Stimulated activated CD8-positive, alpha-beta memory T cell treated with anti-CD3 and anti-CD28 coated beads, Interleukin-12 subunit alpha, Interleukin-12 subunit beta, amount 100 ng/mL, for 1 hour (primary cell): ENCODE measurements at regions not wholly inside any gene's neighbourhood (a gene's known extent, or its start where the extent isn't known, plus 50 kb on each side); places are given as distances from the start of the nearest gene placed in this dataset.

Experiments
- DNase-seq: peaks from one replicate; pipeline ENCODE4 v3.0.0-alpha.2; 2020; ENCODE audit warnings: low read depth

GRCh38 chr20:50242548-50242862, 51.9 kb downstream of the CEBPB start:
- no peak for DNase-seq

DNA sequence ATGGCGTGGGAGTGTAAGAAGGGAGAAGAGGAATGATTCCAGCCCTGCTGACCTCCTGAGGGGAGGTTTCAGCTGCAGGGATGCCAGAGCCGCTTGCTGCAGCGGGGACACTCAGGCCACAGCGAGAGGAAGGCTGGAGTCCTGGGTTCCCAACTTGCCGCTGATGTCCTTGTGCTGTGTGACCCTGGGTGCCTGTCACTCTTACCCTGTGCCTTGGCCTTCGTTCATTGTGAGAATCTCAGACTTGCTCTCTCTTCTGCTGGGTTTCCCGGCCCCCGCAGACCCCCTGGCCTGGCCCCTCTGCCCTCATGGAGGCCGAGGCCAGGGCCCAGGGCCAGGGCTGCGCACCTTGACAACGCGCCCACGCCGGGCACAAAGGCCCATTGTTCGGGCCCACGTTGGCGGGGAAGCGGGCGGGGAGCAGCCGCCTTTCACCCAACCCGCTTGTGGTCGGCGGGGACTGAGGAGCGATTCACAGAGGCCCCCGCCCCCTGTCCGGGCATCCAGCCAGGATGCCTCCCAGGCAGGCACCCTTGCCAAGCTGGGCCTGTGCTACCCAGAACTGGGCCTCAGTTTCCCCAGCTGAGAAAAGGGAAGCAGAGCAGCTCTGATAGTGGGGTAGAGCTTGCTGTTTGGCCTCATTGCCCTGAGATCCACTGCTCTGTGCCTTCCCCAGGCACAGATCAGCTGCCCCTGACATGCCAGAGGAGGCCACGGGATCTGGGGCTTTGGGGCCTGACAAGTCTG, 52.4 kb downstream of the CEBPB start:
- no peak for DNase-seq

- no peak for DNase-seq
Observed at GRCh38 chr20:50243610-50244351, 53.2 kb downstream of the CEBPB start.

DNA sequence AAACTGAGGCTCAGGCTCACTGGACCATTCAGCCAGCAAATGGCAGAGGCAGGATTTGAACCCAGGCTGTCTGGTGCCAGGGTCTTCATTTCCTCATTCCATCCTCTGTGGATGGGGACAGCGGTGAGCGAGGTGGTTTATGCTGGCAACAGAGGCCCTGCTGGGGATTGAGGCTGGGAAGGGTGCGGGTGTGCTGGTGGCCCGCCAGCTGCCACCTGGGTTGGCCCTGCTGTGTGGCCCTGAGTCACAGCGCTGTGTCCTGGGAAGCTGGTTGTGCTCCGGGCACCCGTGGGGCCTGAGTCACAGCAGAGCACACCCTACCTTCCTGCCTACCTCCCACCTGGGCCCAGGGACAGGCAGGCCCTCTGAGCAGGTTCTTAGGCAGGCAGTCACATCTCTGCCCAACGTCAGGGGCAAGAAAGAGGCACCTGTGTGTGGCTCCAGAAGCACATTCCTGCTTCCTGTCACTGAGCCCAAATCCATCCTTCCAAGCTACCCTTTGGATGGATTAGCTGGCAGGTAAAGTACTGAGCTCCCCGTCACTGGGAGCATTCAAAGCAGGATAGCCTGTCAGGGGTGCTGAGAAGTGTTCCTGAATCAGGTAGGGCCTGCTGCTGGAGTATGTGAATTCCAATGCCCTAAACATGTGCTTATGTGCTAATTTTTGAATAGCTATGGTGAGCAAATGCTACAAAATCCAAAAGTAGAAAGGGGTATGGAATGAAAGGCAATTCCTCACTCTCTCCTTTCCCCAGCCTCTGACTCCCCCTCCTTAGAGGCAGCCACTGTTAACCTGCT, 53.9 kb downstream of the CEBPB start:
- DNase-seq = no peak

GRCh38 chr20:50245498-50246366, 55.1 kb downstream of the CEBPB start:
- DNase-seq = no peak

- no peak for DNase-seq
Observed at GRCh38 chr20:50246367-50247195, 56.0 kb downstream of the CEBPB start.

- DNase-seq = no peak
Observed at GRCh38 chr20:50247196-50248094, 56.8 kb downstream of the CEBPB start.

- DNase-seq = no peak
Observed at GRCh38 chr20:50248104-50248641, 57.5 kb downstream of the CEBPB start.

GRCh38 chr20:50249447-50250388, 59.1 kb downstream of the CEBPB start:
- DNase-seq = no peak

DNA sequence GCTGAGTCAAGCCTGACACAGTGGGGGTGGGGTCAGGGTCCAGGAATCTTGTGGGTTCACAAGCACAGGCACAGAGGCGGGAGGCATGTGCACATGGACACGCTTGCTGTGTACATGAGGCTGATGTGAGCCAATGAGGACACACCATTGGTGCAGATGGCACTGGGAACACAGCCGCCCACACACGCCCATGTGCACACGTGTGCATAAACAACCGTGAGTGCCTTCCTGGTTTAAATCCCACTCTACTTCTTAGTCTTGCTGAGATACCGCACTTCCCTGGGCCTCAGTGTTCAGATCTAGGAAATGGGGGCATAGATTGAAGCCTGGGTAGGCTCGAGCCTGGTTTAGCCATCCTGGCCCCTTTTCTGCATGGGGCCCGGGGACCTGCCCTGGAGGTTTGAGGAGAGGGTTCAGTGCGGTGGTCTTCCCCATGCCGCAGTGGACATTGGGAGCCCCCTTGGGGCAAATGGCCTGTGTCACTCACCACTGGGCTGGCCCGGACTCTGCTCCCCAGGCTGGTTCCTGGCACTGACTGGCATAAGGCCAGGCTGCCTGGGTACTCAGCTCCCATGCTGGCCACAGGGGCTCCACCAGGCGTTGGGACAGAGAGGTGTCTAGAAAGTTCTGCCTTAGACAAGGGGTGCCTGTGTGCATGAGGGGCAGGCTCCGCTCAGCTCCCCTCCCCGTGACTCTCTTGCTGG, 60.2 kb downstream of the CEBPB start:
- DNase-seq = no peak

GRCh38 chr20:50251383-50251748, 60.7 kb downstream of the CEBPB start:
- DNase-seq = no peak

DNA sequence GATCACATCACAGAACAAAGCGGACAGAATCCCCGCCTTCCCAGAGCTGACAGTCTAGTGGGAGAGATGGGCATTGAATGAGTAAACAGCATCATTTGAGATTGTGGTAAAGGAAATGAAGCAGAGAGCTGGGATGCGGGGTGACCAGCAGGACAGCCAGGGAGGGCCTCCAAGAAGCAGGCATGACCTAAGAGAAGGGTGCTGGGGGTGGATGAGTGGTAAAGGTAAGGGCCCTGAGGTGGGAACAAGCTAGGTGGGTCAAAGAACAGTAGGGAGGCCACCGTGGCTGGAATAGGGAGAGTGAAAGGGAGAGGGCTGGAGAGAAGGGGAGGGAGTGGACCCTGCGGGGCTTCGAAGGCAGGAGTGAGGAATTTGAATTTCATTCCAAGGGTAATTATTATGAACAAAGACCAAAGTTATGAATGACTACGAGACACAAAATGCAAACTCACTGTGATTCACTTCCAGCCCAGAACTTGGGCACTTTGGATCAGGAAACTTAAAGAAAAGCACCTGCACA, 61.4 kb downstream of the CEBPB start:
- no peak for DNase-seq

- no peak for DNase-seq
Observed at GRCh38 chr20:50252701-50253100, 62.1 kb downstream of the CEBPB start.

DNA sequence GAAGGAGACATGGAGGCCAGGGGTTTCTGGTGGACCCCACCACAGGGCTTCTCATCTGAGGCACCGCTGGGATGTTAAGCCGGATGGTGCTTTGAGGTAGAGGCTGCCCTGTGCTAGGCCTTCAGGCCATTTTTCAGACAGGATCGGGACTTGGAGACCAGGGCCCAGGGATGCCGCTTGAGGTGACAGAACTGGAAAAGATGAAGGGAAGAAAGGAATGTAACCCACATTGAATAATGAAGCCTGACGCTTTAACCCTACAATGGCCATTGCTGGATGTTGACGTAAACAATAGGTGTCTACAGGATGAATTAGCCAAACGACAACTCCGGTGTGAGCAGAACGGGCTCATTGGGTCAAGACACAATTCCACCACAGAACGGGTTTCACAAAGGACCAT, 62.5 kb downstream of the CEBPB start:
- no peak for DNase-seq

DNA sequence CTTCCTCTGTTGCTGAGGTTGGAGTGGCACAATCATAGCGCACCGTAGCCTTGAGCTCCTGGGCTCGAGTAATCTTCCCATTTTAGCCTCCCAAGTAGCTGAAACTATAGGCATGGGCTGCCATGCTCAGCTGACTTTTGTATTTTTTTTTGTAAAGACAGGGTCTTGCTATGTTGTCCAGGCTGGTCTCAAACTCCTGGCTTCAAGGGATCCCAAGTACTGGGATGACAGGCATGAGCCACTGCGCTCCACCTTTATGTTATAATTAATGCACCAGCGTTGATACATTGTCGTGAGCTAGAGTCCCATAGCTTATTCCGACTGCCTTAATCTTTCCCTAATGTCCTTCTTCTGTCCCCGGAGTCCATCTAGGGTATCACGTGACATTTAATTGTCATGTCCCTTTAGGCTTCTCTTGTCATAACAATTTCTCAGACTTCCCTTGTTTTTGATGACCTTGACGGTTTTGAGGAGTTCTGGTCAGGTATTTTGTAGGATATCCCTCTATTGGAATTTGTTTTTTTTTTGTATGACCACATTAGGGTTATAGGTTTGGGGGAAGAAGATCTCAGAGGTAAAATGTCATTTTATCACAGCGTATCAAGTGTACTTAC, 63.9 kb downstream of the CEBPB start:
- no peak for DNase-seq

DNA sequence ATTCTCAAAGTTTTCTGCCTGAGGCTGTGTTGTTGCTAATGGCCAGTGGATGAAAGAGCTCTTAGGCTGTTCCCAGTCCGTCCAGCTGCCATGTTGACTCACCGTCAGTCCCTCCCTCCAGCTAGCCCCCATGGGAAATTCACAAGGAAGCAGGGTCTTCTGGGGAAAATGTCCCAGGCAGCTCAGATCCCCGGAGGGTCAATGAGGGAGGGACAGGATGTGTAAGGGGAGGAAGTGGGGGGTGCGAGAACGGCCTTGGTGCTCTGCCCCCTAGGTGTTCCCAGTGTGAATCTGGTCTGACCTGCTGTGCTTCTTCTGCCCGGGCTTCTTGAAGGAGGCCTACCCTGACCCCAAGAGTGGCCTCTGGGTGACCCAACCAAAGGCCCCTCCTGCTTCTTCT, 65.9 kb downstream of the CEBPB start:
- no peak for DNase-seq

GRCh38 chr20:50257860-50258259, 67.2 kb downstream of the CEBPB start:
- DNase-seq = no peak
